HCT116 (cell line): ENCODE measurements at regions not wholly inside any gene's neighbourhood (a gene's known extent, or its start where the extent isn't known, plus 50 kb on each side); places are given as distances from the start of the nearest gene placed in this dataset.

Experiments used
- ATAC-seq: fragments of 200-7000 bp; cut with Tn5 transposase; 2 replicates; pipeline ENCODE4 v1.9.1; 2020; ENCODE audit warnings: mild to moderate bottlenecking, moderate library complexity
- BruUV-seq: library from RNA; stranded (reverse); fragments of 400-500 nt; replicated peaks from 2 replicates; lab custom pipeline; 2021; lab: Mats Ljungman, UMichigan
- CTCF ChIA-PET: fragments of 300-600 bp; sonication (Branson Sonifier 250); formaldehyde crosslinking; loops from one replicate; lab custom pipeline; 2021; ENCODE audit warnings: antibody characterized with exemption; lab: Charles Lee
- POLR2A ChIA-PET: fragments of 300-600, 350-600 bp; sonication (Branson Sonifier 250); formaldehyde crosslinking; loops from one replicate; lab custom pipeline; 2021; ENCODE audit warnings: antibody characterized with exemption; lab: Charles Lee
- RAD21 ChIA-PET, 2 experiments: fragments of 300-600 bp; sonication (Branson Sonifier 250); formaldehyde crosslinking; loops; one replicate each; lab custom pipeline; 2023; ENCODE audit warnings: low total read pairs in 2 of 2; ENCODE audit not compliant: uncharacterized antibody in 2 of 2, unreplicated experiment in 2 of 2, low non-redundant PET in 1 of 2; lab: Charles Lee
- DNase-seq: peaks from one replicate; pipeline ENCODE4 v3.0.0-alpha.2; 2010; ENCODE audit warnings: low read depth, low spot score
- H2AFZ ChIP-seq: fragments of 200-600 bp; shearing (Covaris generic), sonication (generic); 2 replicates; pipeline ENCODE4 v1.6.1; 2017; ENCODE audit warnings: low read depth, mixed run types, mixed read lengths, antibody characterized with exemption, low read length; ENCODE audit not compliant: poor library complexity, severe bottlenecking
- H3K27ac ChIP-seq: 2 replicates; pipeline ENCODE4 v1.5.1; 2012; ENCODE audit warnings: low read depth, low read length
- H3K27me3 ChIP-seq: fragments of 200-600 bp; sonication (generic); 2 replicates; pipeline ENCODE4 v1.6.1; 2016; ENCODE audit warnings: mixed run types, low read length, mixed read lengths; ENCODE audit not compliant: insufficient read depth
- H3K36me3 ChIP-seq, 2 experiments: fragments of 200-500 bp in 1 of 2; fragments of 200-600 bp in 1 of 2; sonication (Bioruptor generic) in 1 of 2; sonication (generic) in 1 of 2; 2 replicates each; pipeline versions ENCODE4 v1.5.1 to v1.6.1; 2014 to 2016; ENCODE audit warnings: low read length in 2 of 2, inconsistent platforms in 1 of 2, mixed read lengths in 1 of 2, mixed run types in 1 of 2; ENCODE audit not compliant: insufficient read depth in 2 of 2, control insufficient read depth in 1 of 2
- H3K4me1 ChIP-seq, 2 experiments: fragments of 200-600 bp in 1 of 2; sonication (generic) in 1 of 2; 2 replicates each; pipeline versions ENCODE4 v1.5.1 to v1.6.1; 2012 to 2017; ENCODE audit warnings: low read length in 2 of 2, inconsistent platforms in 1 of 2, mild to moderate bottlenecking in 1 of 2, mixed read lengths in 1 of 2, mixed run types in 1 of 2, moderate library complexity in 1 of 2; ENCODE audit not compliant: insufficient read depth in 2 of 2, control insufficient read depth in 1 of 2
- H3K4me2 ChIP-seq: fragments of 200-600 bp; sonication (generic); 2 replicates; pipeline ENCODE4 v1.6.1; 2017; ENCODE audit warnings: mixed run types, low read length, mixed read lengths
- H3K4me3 ChIP-seq, 2 experiments: fragments of 200-600 bp in 1 of 2; sonication (generic) in 1 of 2; replicated peaks in 1 of 2; 2 replicates each; pipeline ENCODE4 v1.5.1; 2011 to 2016; ENCODE audit warnings: low read length in 2 of 2, control low read depth in 1 of 2, low read depth in 1 of 2, mild to moderate bottlenecking in 1 of 2, mixed read lengths in 1 of 2, mixed run types in 1 of 2
- H3K79me2 ChIP-seq: fragments of 200-600 bp; sonication (generic); 2 replicates; pipeline ENCODE4 v1.6.1; 2017; ENCODE audit warnings: mild to moderate bottlenecking, mixed run types, low read length, moderate library complexity, mixed read lengths; ENCODE audit not compliant: insufficient read depth
- H3K9ac ChIP-seq: fragments of 200-600 bp; sonication (generic); 2 replicates; pipeline ENCODE4 v1.6.1; 2016; ENCODE audit warnings: low read length, mixed read lengths
- H3K9me2 ChIP-seq: fragments of 200-600 bp; sonication (generic), shearing (Covaris generic); 2 replicates; pipeline ENCODE4 v1.6.1; 2017; ENCODE audit warnings: mixed run types, mild to moderate bottlenecking, moderate library complexity; ENCODE audit not compliant: insufficient read depth
- H3K9me3 ChIP-seq, 2 experiments: fragments of 200-500 bp in 1 of 2; fragments of 200-600 bp in 1 of 2; sonication (Bioruptor generic) in 1 of 2; sonication (generic) in 1 of 2; 2 replicates each; pipeline ENCODE4 v1.6.1; 2014 to 2017; ENCODE audit warnings: low read length in 2 of 2, mixed read lengths in 2 of 2, inconsistent platforms in 1 of 2, low read depth in 1 of 2, mild to moderate bottlenecking in 1 of 2, mixed run types in 1 of 2, moderate library complexity in 1 of 2; ENCODE audit not compliant: control insufficient read depth in 1 of 2, insufficient read depth in 1 of 2
- H4K20me1 ChIP-seq: fragments of 200-600 bp; sonication (generic), shearing (Covaris generic); 2 replicates; pipeline ENCODE4 v1.6.1; 2017; ENCODE audit warnings: mixed run types, mild to moderate bottlenecking, moderate library complexity; ENCODE audit not compliant: insufficient read depth
- EGR1 ChIP-seq: IDR thresholded peaks from 2 replicates; pipeline ENCODE4 v1.6.1; 2012; ENCODE audit warnings: low read depth
- EZH2 ChIP-seq: fragments of 200-600 bp; sonication (generic); IDR thresholded peaks from 2 replicates; pipeline ENCODE4 v1.6.1; 2017; ENCODE audit warnings: antibody characterized with exemption, mixed run types
- FOSL1 ChIP-seq: IDR thresholded peaks from 2 replicates; pipeline ENCODE4 v1.6.1; 2012; ENCODE audit warnings: low read depth
- JUND ChIP-seq: IDR thresholded peaks from 2 replicates; pipeline ENCODE4 v1.6.1; 2012
- POLR2A ChIP-seq: IDR thresholded peaks from 2 replicates; pipeline ENCODE4 v1.7.0; 2011; ENCODE audit warnings: borderline replicate concordance; ENCODE audit not compliant: insufficient read depth, insufficient read length; ENCODE audit errors: extremely low read depth
- SIN3A ChIP-seq: IDR thresholded peaks from 2 replicates; pipeline ENCODE4 v1.6.1; 2012; ENCODE audit warnings: low read depth
- TCF7L2 ChIP-seq: IDR thresholded peaks from 2 replicates; pipeline ENCODE4 v1.7.0; 2011; ENCODE audit warnings: borderline replicate concordance, inconsistent platforms; ENCODE audit not compliant: insufficient read depth, insufficient read length; ENCODE audit errors: extremely low read depth
- YY1 ChIP-seq: IDR thresholded peaks from 2 replicates; pipeline ENCODE4 v1.6.1; 2011; ENCODE audit warnings: low read length, low read depth, moderate library complexity, mild to moderate bottlenecking; ENCODE audit not compliant: insufficient replicate concordance; ENCODE audit errors: extremely low read depth
- ZNF274 ChIP-seq: fragments of 200-500 bp; sonication (Bioruptor generic); IDR thresholded peaks from 2 replicates; pipeline ENCODE4 v1.6.1; 2014; ENCODE audit warnings: mild to moderate bottlenecking, low read depth, low read length, inconsistent platforms
- intact Hi-C: fragments of 100-400 bp; cut with micrococcal nuclease; formaldehyde crosslinking; loops from 2 replicates; pipeline ENCODE4 v1.10.0; 2022
- TF ChIP-seq, protein P1 (sequence below), 3 experiments: fragments of 200-600 bp in 1 of 3; sonication (generic) in 1 of 3; IDR thresholded peaks in 2 of 3; conservative IDR thresholded peaks in 1 of 3; 2 replicates each; pipeline ENCODE4 v1.5.1; 2012 to 2017; ENCODE audit warnings: low read depth in 2 of 3, low read length in 2 of 3, antibody characterized with exemption in 1 of 3, borderline replicate concordance in 1 of 3, control low read depth in 1 of 3, mild to moderate bottlenecking in 1 of 3, mixed read lengths in 1 of 3, mixed run types in 1 of 3, moderate library complexity in 1 of 3; ENCODE audit not compliant: insufficient read depth in 1 of 3

GRCh38 chr2:12877761-12878160 lies 161.0 kb downstream of the TRIB2 start:
- Histone ChIP-seq H3K9ac (no peak overlapping the region), H3K36me3 (no peaks in the 10 kb centered on the region), H3K9me3 (no peaks in the 10 kb centered on the region), H4K20me1 (no peaks in the 10 kb centered on the region), H3K9me2 (no peaks in the 10 kb centered on the region), H3K4me1 (no peaks in the 10 kb centered on the region), H3K27me3 (no peaks in the 10 kb centered on the region), H3K4me3 (no peak overlapping the region), H3K27ac (no peak overlapping the region), H3K79me2 (no peaks in the 10 kb centered on the region), H2AFZ (no peak overlapping the region), H3K4me2 (no peak overlapping the region)
- no peak for ATAC-seq
- CTCF ChIA-PET: no interaction called here
- RAD21 ChIA-PET: no interaction called here
- TF ChIP-seq POLR2A (no peak), EGR1 (no peak), ZNF274 (no peak), FOSL1 (no peak), YY1 (no peak), EZH2 (no peak)
- TF ChIP-seq, protein P1, sequence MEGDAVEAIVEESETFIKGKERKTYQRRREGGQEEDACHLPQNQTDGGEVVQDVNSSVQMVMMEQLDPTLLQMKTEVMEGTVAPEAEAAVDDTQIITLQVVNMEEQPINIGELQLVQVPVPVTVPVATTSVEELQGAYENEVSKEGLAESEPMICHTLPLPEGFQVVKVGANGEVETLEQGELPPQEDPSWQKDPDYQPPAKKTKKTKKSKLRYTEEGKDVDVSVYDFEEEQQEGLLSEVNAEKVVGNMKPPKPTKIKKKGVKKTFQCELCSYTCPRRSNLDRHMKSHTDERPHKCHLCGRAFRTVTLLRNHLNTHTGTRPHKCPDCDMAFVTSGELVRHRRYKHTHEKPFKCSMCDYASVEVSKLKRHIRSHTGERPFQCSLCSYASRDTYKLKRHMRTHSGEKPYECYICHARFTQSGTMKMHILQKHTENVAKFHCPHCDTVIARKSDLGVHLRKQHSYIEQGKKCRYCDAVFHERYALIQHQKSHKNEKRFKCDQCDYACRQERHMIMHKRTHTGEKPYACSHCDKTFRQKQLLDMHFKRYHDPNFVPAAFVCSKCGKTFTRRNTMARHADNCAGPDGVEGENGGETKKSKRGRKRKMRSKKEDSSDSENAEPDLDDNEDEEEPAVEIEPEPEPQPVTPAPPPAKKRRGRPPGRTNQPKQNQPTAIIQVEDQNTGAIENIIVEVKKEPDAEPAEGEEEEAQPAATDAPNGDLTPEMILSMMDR (IDR thresholded peaks at IDR 0.05 in 2 of 3, conservative IDR thresholded peaks at IDR 0.05 in 1 of 3; ENCODE audit: borderline replicate concordance in 1 of 3, insufficient read depth in 1 of 3, low read depth in 2 of 3, low read length in 2 of 3): no peak
- intact Hi-C loops: no loop called here
- no peak for DNase-seq
- POLR2A ChIA-PET: no interaction called here
- no TSS peak for BruUV-seq

- BruUV-seq: no TSS peak
- H3K4me2 ChIP-seq: no peak overlapping the region
- no peak for TF ChIP-seq JUND
- no peak for TF ChIP-seq SIN3A
- TF ChIP-seq TCF7L2: no peak
- no peak for TF ChIP-seq EZH2
- no peak for TF ChIP-seq YY1
- TF ChIP-seq, all 23 proteins: peak for 0
Observed at GRCh38 chr2:12879649-12880048, 162.9 kb downstream of the TRIB2 start.

More at GRCh38 chr2:12879649-12880048, 162.9 kb downstream of the TRIB2 start:
- no peaks in the 10 kb centered on the region for H3K79me2 ChIP-seq
- POLR2A ChIA-PET: no interaction called here
- intact Hi-C loops: loop anchor here (5.0 kb wide), 1 partner anchor 128 kb away; no protein-coding TSS in a partner anchor
- peaks cover 2 to 13% of the 10 kb centered on the region in 2 experiments; a peak in 3 of 4 replicates for H3K4me1 ChIP-seq
- no peak overlapping the region for H3K4me3 ChIP-seq
- no peaks in the 10 kb centered on the region for H3K9me3 ChIP-seq
- RAD21 ChIA-PET: no interaction called here
- CTCF ChIA-PET: no interaction called here
- H3K36me3 ChIP-seq: no peaks in the 10 kb centered on the region
- H4K20me1 ChIP-seq: no peaks in the 10 kb centered on the region
- ATAC-seq (no peak), DNase-seq (no peak)
- no peak overlapping the region for H2AFZ ChIP-seq
- H3K9me2 ChIP-seq: no peaks in the 10 kb centered on the region
- H3K9ac ChIP-seq: no peak overlapping the region
- no peaks in the 10 kb centered on the region for H3K27me3 ChIP-seq
- H3K27ac ChIP-seq: no peak overlapping the region
